Natural killer cell (primary cell): ENCODE measurements at regions not wholly inside any gene's neighbourhood (a gene's known extent, or its start where the extent isn't known, plus 50 kb on each side); places are given as distances from the start of the nearest gene placed in this dataset.
A peak's percentile ranks its signal among the peaks of the same experiment; 100 is the strongest.

Experiments used
- ATAC-seq, 3 donors: fragments of 150-1000 bp in 2 of 3; fragments of 200-7000 bp in 1 of 3; cut with Tn5 transposase; 1 replicate in 1 of 3; 2 replicates in 2 of 3; pipeline ENCODE4 v1.10.0; 2021; ENCODE audit warnings: mild to moderate bottlenecking in 2 of 3, moderate library complexity in 2 of 3
- DNase-seq, 2 donors: peaks; one replicate each; pipeline versions ENCODE4 v3.0.0 to v3.0.0-alpha.2; 2013 to 2021; ENCODE audit warnings: mixed read lengths in 1 of 2
- H3K27ac ChIP-seq: one replicate; pipeline ENCODE4 v1.5.1; 2013; ENCODE audit warnings: mild to moderate bottlenecking, low read length
- H3K27me3 ChIP-seq: one replicate; pipeline ENCODE4 v1.6.1; 2013; ENCODE audit warnings: low read length; ENCODE audit not compliant: control insufficient read depth, insufficient read depth
- H3K36me3 ChIP-seq: one replicate; pipeline ENCODE4 v1.6.1; 2013; ENCODE audit warnings: low read length; ENCODE audit not compliant: control insufficient read depth, insufficient read depth
- H3K4me1 ChIP-seq: one replicate; pipeline ENCODE4 v1.6.1; 2013; ENCODE audit warnings: low read length; ENCODE audit not compliant: control insufficient read depth, insufficient read depth
- H3K4me3 ChIP-seq: one replicate; pipeline ENCODE4 v1.5.1; 2013; ENCODE audit warnings: low read length
- H3K9me3 ChIP-seq: one replicate; pipeline ENCODE4 v1.6.1; 2013; ENCODE audit warnings: low read length; ENCODE audit not compliant: control insufficient read depth, insufficient read depth
- H3K27ac Mint-ChIP-seq, 2 donors: one replicate each; pipeline ENCODE4 v1.8.0; 2022; ENCODE audit warnings: mild to moderate bottlenecking in 2 of 2, mixed read lengths in 2 of 2, moderate library complexity in 1 of 2
- H3K27me3 Mint-ChIP-seq, 2 donors: one replicate each; pipeline ENCODE4 v1.8.0; 2022; ENCODE audit warnings: low read depth in 2 of 2, mixed read lengths in 2 of 2
- H3K36me3 Mint-ChIP-seq: one replicate; pipeline ENCODE4 v1.8.0; 2022; ENCODE audit warnings: mixed read lengths
- H3K4me1 Mint-ChIP-seq, 2 donors: one replicate each; pipeline ENCODE4 v1.8.0; 2022; ENCODE audit warnings: mixed read lengths in 2 of 2
- H3K4me3 Mint-ChIP-seq: one replicate; pipeline ENCODE4 v1.8.0; 2022; ENCODE audit warnings: mild to moderate bottlenecking, moderate library complexity, mixed read lengths
- H3K9me3 Mint-ChIP-seq, 2 donors: one replicate each; pipeline ENCODE4 v1.8.0; 2022; ENCODE audit warnings: mixed read lengths in 2 of 2
- CTCF ChIP-seq: fragments of 200-600 bp; IDR thresholded peaks from one replicate; pipeline ENCODE4 v1.8.0; 2022; ENCODE audit warnings: antibody characterized with exemption
- WGBS: methylation state at CpG from one replicate; pipeline ENCODE4 v1.1.7; 2013; ENCODE audit warnings: missing lambda C conversion rate; ENCODE audit not compliant: insufficient coverage; 5-methylcytosine and 5-hydroxymethylcytosine counted together
- intact Hi-C: fragments of 100-400 bp; cut with micrococcal nuclease; formaldehyde crosslinking; loops from one replicate; pipeline ENCODE4 v1.14.2; 2022

GRCh38 chr2:7730990-7731389 is 813.8 kb downstream of the RNF144A start:
- TF ChIP-seq CTCF = no peak
- no peaks in the 10 kb centered on the region for H3K27me3 ChIP-seq
- DNase-seq (no peak), ATAC-seq (no peak)
- Mint-ChIP-seq H3K27me3 (peaks cover 0 to 2% of the 10 kb centered on the region in 2 donors), H3K9me3 (no peaks in the 10 kb centered on the region), H3K36me3 (no peaks in the 10 kb centered on the region), H3K27ac (peak overlapping the region; percentile 37 to 40), H3K4me1 (peaks cover 25 to 39% of the 10 kb centered on the region in 2 donors), H3K4me3 (peak overlapping the region; percentile 69)
- 72% methylated on average over 2 of the region's 4 CpGs for WGBS
- peak overlapping the region; percentile 23 for H3K4me3 ChIP-seq
- peaks cover 38% of the 10 kb centered on the region for H3K4me1 ChIP-seq
- peaks cover 7% of the 10 kb centered on the region for H3K36me3 ChIP-seq
- intact Hi-C loops = no loop called here
- no peaks in the 10 kb centered on the region for H3K9me3 ChIP-seq
- peak overlapping the region; percentile 64 for H3K27ac ChIP-seq

- Mint-ChIP-seq H3K4me1 (peaks cover 15 to 40% of the 10 kb centered on the region in 2 donors), H3K36me3 (no peaks in the 10 kb centered on the region), H3K4me3 (no peak overlapping the region), H3K27ac (peak overlapping the region; percentile 8 to 37), H3K27me3 (peaks cover 0 to 2% of the 10 kb centered on the region in 2 donors), H3K9me3 (no peaks in the 10 kb centered on the region)
- Histone ChIP-seq H3K27me3 (no peaks in the 10 kb centered on the region), H3K4me1 (peaks cover 28% of the 10 kb centered on the region), H3K4me3 (no peak overlapping the region), H3K9me3 (no peaks in the 10 kb centered on the region), H3K27ac (peak overlapping the region; percentile 29), H3K36me3 (peaks cover 7% of the 10 kb centered on the region)
- 83% methylated on average over 5 of the region's 5 CpGs for WGBS
- DNase-seq = no peak
- intact Hi-C loops = no loop called here
- no peak for ATAC-seq
- no peak for TF ChIP-seq CTCF
Measured at GRCh38 chr2:7732497-7732896, 815.3 kb downstream of the RNF144A start.

- DNase-seq (no peak), ATAC-seq (no peak)
- peaks cover 0 to 2% of the 10 kb centered on the region in 2 donors for H3K27me3 Mint-ChIP-seq
- Histone ChIP-seq H3K36me3 (peaks cover 5% of the 10 kb centered on the region), H3K4me1 (peaks cover 21% of the 10 kb centered on the region), H3K27ac (no peak overlapping the region), H3K9me3 (no peaks in the 10 kb centered on the region), H3K27me3 (no peaks in the 10 kb centered on the region), H3K4me3 (no peak overlapping the region)
- TF ChIP-seq CTCF = no peak
- intact Hi-C loops = no loop called here
- H3K36me3 Mint-ChIP-seq = no peaks in the 10 kb centered on the region
- no peak overlapping the region for H3K27ac Mint-ChIP-seq
- H3K4me1 Mint-ChIP-seq = peaks cover 12 to 37% of the 10 kb centered on the region in 2 donors
- 57% methylated on average over 5 of the region's 6 CpGs for WGBS
- H3K9me3 Mint-ChIP-seq = no peaks in the 10 kb centered on the region
- no peak overlapping the region for H3K4me3 Mint-ChIP-seq
Measured at GRCh38 chr2:7736646-7737305, 819.6 kb downstream of the RNF144A start.

- Mint-ChIP-seq H3K36me3 (no peaks in the 10 kb centered on the region), H3K27me3 (no peaks in the 10 kb centered on the region), H3K27ac (no peak overlapping the region), H3K4me3 (no peak overlapping the region), H3K9me3 (no peaks in the 10 kb centered on the region), H3K4me1 (peaks cover 17 to 50% of the 10 kb centered on the region in 2 donors)
- H3K4me1 ChIP-seq = peaks cover 16% of the 10 kb centered on the region
- no peaks in the 10 kb centered on the region for H3K36me3 ChIP-seq
- no peak for DNase-seq
- no peak for ATAC-seq
- H3K27ac ChIP-seq = no peak overlapping the region
- H3K9me3 ChIP-seq = no peaks in the 10 kb centered on the region
- no peak overlapping the region for H3K4me3 ChIP-seq
- intact Hi-C loops = no loop called here
- H3K27me3 ChIP-seq = no peaks in the 10 kb centered on the region
- TF ChIP-seq CTCF = no peak
- 86% methylated on average over 1 of the region's 1 CpG for WGBS
Measured at GRCh38 chr2:7738596-7738995, 821.4 kb downstream of the RNF144A start.
